ENCODE measurements at regions not wholly inside any gene's neighbourhood (a gene's known extent, or its start where the extent isn't known, plus 50 kb on each side); places are given as distances from the start of the nearest gene placed in this dataset.

DNA sequence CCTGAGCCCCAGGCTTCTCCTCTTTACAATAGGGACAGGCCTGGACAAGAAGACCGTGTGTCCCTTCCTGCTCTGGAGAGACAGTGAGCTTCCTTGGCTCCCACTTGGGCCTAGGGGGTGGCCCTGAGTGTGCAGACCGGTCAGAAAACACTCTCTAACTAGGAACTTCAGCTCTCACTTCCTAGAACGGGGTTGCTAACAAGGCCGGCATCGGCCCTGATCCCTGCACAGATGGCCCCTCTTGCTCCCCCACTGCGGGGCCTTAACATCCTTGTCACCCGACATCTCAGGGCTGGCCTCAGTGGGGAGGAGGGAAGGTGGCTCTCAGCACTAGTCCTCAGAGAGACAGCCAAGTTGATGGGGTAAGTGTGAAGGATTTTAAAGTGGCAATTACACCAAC is 406.9 kb downstream of the CTTN start:
- Histone ChIP-seq H3K27ac (ENCODE audit: low read depth, low read length) (no peak overlapping the region), H3K9me3 (ENCODE audit: control insufficient read depth, insufficient read depth, low read length) (no peaks in the 10 kb centered on the region), H3K4me3 (ENCODE audit: low read depth, low read length) (no peak overlapping the region), H3K9ac (ENCODE audit: low read depth, low read length) (no peak overlapping the region), H3K36me3 (ENCODE audit: control insufficient read depth, insufficient read depth, low read length) (peaks cover 14% of the 10 kb centered on the region), H3K27me3 (ENCODE audit: control insufficient read depth, insufficient read depth, low read length) (no peaks in the 10 kb centered on the region), H3K4me1 (ENCODE audit: control insufficient read depth, insufficient read depth, low read length) (no peaks in the 10 kb centered on the region)

GRCh38 chr11:70805971-70806370 is 407.6 kb downstream of the CTTN start:
- no peak overlapping the region for H3K27ac ChIP-seq (ENCODE audit: low read depth, low read length)
- H3K27me3 ChIP-seq (ENCODE audit: control insufficient read depth, insufficient read depth, low read length), result no peaks in the 10 kb centered on the region
- no peaks in the 10 kb centered on the region for H3K9me3 ChIP-seq (ENCODE audit: control insufficient read depth, insufficient read depth, low read length)
- H3K4me3 ChIP-seq (ENCODE audit: low read depth, low read length), result no peak overlapping the region
- peaks cover 14% of the 10 kb centered on the region for H3K36me3 ChIP-seq (ENCODE audit: control insufficient read depth, insufficient read depth, low read length)
- H3K9ac ChIP-seq (ENCODE audit: low read depth, low read length), result no peak overlapping the region
- H3K4me1 ChIP-seq (ENCODE audit: control insufficient read depth, insufficient read depth, low read length), result no peaks in the 10 kb centered on the region

GRCh38 chr11:70806461-70807194 is 408.3 kb downstream of the CTTN start:
- Histone ChIP-seq H3K27me3 (ENCODE audit: control insufficient read depth, insufficient read depth, low read length) (no peaks in the 10 kb centered on the region), H3K4me1 (ENCODE audit: control insufficient read depth, insufficient read depth, low read length) (no peaks in the 10 kb centered on the region), H3K27ac (ENCODE audit: low read depth, low read length) (no peak overlapping the region), H3K9ac (ENCODE audit: low read depth, low read length) (no peak overlapping the region), H3K9me3 (ENCODE audit: control insufficient read depth, insufficient read depth, low read length) (no peaks in the 10 kb centered on the region), H3K36me3 (ENCODE audit: control insufficient read depth, insufficient read depth, low read length) (peaks cover 14% of the 10 kb centered on the region), H3K4me3 (ENCODE audit: low read depth, low read length) (no peak overlapping the region)

GRCh38 chr11:70807195-70807543 is 408.8 kb downstream of the CTTN start:
- Histone ChIP-seq H3K4me1 (ENCODE audit: control insufficient read depth, insufficient read depth, low read length) (no peaks in the 10 kb centered on the region), H3K27ac (ENCODE audit: low read depth, low read length) (no peak overlapping the region), H3K9me3 (ENCODE audit: control insufficient read depth, insufficient read depth, low read length) (no peaks in the 10 kb centered on the region), H3K27me3 (ENCODE audit: control insufficient read depth, insufficient read depth, low read length) (no peaks in the 10 kb centered on the region), H3K4me3 (ENCODE audit: low read depth, low read length) (no peak overlapping the region), H3K9ac (ENCODE audit: low read depth, low read length) (no peak overlapping the region), H3K36me3 (ENCODE audit: control insufficient read depth, insufficient read depth, low read length) (peaks cover 13% of the 10 kb centered on the region)

- Histone ChIP-seq H3K27me3 (ENCODE audit: control insufficient read depth, insufficient read depth, low read length) (no peaks in the 10 kb centered on the region), H3K36me3 (ENCODE audit: control insufficient read depth, insufficient read depth, low read length) (peaks cover 7% of the 10 kb centered on the region), H3K9ac (ENCODE audit: low read depth, low read length) (no peak overlapping the region), H3K4me1 (ENCODE audit: control insufficient read depth, insufficient read depth, low read length) (no peaks in the 10 kb centered on the region), H3K27ac (ENCODE audit: low read depth, low read length) (no peak overlapping the region), H3K4me3 (ENCODE audit: low read depth, low read length) (no peak overlapping the region), H3K9me3 (ENCODE audit: control insufficient read depth, insufficient read depth, low read length) (no peaks in the 10 kb centered on the region)
Observed at GRCh38 chr11:70808686-70809375, 410.5 kb downstream of the CTTN start.

DNA sequence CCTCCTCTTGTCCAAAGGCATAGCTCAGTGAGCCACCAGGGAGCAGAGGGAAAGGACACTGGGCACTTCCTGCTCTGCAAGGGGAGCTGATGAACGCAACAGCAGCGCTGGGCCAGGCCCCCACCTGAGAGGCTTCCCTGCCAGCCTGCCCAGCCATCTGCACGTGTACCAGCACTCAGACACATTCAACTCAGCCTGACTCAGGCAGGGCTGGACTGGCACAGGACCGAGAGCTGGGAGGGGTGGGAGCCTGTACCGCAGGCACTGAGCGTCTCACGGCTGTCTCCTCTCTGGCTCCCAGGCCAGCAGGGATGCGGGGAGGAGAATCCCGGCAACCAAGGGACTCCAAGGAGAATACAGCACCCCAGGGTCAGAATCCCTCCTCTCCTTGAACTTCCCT is 411.8 kb downstream of the CTTN start:
- Histone ChIP-seq H3K36me3 (ENCODE audit: control insufficient read depth, insufficient read depth, low read length) (peaks cover 3% of the 10 kb centered on the region), H3K27me3 (ENCODE audit: control insufficient read depth, insufficient read depth, low read length) (no peaks in the 10 kb centered on the region), H3K27ac (ENCODE audit: low read depth, low read length) (no peak overlapping the region), H3K4me1 (ENCODE audit: control insufficient read depth, insufficient read depth, low read length) (no peaks in the 10 kb centered on the region), H3K4me3 (ENCODE audit: low read depth, low read length) (no peak overlapping the region), H3K9ac (ENCODE audit: low read depth, low read length) (no peak overlapping the region), H3K9me3 (ENCODE audit: control insufficient read depth, insufficient read depth, low read length) (no peaks in the 10 kb centered on the region)

DNA sequence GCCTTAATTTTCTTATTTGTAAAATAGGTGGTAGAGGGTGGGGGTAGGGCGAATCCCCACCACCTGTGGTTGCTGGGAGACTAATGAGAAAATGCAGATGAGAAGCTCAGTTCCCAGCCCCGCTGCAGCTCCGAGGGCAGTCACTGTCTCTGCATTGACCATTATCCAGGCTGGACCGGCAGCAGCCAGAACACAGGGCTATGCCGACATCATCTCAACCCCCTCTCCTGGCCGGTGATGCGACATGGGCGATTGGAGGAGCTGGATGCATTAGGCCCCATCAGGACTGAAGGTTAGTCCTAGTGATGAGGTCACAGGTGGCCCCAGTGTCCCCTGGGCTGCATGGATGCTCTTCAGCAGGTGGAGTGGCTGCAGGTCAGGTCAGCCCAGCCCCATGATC is 412.4 kb downstream of the CTTN start:
- H3K27ac ChIP-seq (ENCODE audit: low read depth, low read length), result no peak overlapping the region
- H3K4me3 ChIP-seq (ENCODE audit: low read depth, low read length), result no peak overlapping the region
- H3K27me3 ChIP-seq (ENCODE audit: control insufficient read depth, insufficient read depth, low read length), result no peaks in the 10 kb centered on the region
- H3K36me3 ChIP-seq (ENCODE audit: control insufficient read depth, insufficient read depth, low read length), result peaks cover 3% of the 10 kb centered on the region
- H3K9me3 ChIP-seq (ENCODE audit: control insufficient read depth, insufficient read depth, low read length), result no peaks in the 10 kb centered on the region
- no peak overlapping the region for H3K9ac ChIP-seq (ENCODE audit: low read depth, low read length)
- H3K4me1 ChIP-seq (ENCODE audit: control insufficient read depth, insufficient read depth, low read length), result no peaks in the 10 kb centered on the region

DNA sequence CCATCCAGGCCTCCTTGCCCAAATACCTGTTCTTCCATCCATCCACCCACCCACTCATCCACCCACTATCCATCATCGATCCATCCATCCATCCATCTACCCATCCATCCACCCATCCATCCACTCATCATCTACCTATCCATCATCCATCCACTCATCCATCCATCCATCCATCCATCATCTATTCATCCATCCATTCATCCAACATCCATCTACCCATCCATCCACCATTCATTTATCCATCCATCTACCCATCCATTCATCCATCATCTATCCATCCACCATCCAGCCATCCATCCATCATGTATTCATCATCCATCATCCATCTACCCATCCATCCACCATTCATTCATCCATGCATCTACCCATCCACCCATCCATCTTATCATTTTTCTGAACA is 413.2 kb downstream of the CTTN start:
- no peak overlapping the region for H3K27ac ChIP-seq (ENCODE audit: low read depth, low read length)
- no peaks in the 10 kb centered on the region for H3K4me1 ChIP-seq (ENCODE audit: control insufficient read depth, insufficient read depth, low read length)
- no peak overlapping the region for H3K9ac ChIP-seq (ENCODE audit: low read depth, low read length)
- no peaks in the 10 kb centered on the region for H3K9me3 ChIP-seq (ENCODE audit: control insufficient read depth, insufficient read depth, low read length)
- peaks cover 3% of the 10 kb centered on the region for H3K36me3 ChIP-seq (ENCODE audit: control insufficient read depth, insufficient read depth, low read length)
- no peak overlapping the region for H3K4me3 ChIP-seq (ENCODE audit: low read depth, low read length)
- no peaks in the 10 kb centered on the region for H3K27me3 ChIP-seq (ENCODE audit: control insufficient read depth, insufficient read depth, low read length)

GRCh38 chr11:70811915-70812314 is 413.6 kb downstream of the CTTN start:
- Histone ChIP-seq H3K9me3 (ENCODE audit: control insufficient read depth, insufficient read depth, low read length) (no peaks in the 10 kb centered on the region), H3K4me3 (ENCODE audit: low read depth, low read length) (no peak overlapping the region), H3K36me3 (ENCODE audit: control insufficient read depth, insufficient read depth, low read length) (0 out of 2 replicates have a peak, but pooled peaks cover under 1% of the 10 kb centered on the region), H3K27me3 (ENCODE audit: control insufficient read depth, insufficient read depth, low read length) (no peaks in the 10 kb centered on the region), H3K4me1 (ENCODE audit: control insufficient read depth, insufficient read depth, low read length) (no peaks in the 10 kb centered on the region), H3K27ac (ENCODE audit: low read depth, low read length) (no peak overlapping the region), H3K9ac (ENCODE audit: low read depth, low read length) (no peak overlapping the region)

DNA sequence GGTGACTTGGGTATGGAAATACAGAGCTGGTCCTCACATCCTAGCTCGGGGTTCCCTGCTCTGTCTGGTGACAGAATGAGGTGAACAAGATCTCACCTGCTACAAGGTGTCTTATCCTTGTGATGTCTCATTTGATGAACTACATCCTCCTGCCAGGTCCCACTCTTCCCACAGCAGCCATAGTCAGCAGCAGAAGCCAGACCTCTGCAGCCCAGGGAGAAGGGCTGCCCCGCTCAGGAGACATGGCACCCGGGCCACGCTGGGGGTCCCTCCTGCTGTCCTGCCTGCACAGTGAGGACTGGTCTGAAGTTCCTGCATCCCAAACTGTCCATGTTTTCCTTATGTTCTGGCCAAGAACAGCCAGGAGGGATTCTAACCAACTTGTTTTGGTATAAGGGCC is 414.1 kb downstream of the CTTN start:
- Histone ChIP-seq H3K4me1 (ENCODE audit: control insufficient read depth, insufficient read depth, low read length) (no peaks in the 10 kb centered on the region), H3K9ac (ENCODE audit: low read depth, low read length) (no peak overlapping the region), H3K4me3 (ENCODE audit: low read depth, low read length) (no peak overlapping the region), H3K36me3 (ENCODE audit: control insufficient read depth, insufficient read depth, low read length) (no peaks in the 10 kb centered on the region), H3K27ac (ENCODE audit: low read depth, low read length) (no peak overlapping the region), H3K27me3 (ENCODE audit: control insufficient read depth, insufficient read depth, low read length) (no peaks in the 10 kb centered on the region), H3K9me3 (ENCODE audit: control insufficient read depth, insufficient read depth, low read length) (no peaks in the 10 kb centered on the region)

DNA sequence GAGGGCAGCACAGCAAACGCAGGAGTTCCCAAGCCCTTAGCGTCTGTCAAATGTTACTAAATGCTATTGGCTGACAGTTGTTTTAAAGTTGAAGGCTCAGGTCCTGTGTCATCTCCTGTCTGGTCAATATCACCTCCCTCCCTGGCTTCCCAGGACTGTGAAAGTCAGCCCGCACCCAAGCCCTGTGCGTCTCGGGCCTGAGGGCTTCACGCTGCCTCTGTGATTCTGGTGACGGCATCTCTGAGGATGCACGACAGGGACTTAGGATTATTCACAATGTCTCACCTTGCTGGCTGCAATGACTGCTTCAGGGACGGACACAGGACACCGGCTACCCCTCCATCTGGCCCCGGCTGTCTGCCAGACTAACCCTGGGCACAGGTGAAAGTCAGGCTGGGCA is 415.3 kb downstream of the CTTN start:
- no peak overlapping the region for H3K27ac ChIP-seq (ENCODE audit: low read depth, low read length)
- H3K9ac ChIP-seq (ENCODE audit: low read depth, low read length), result no peak overlapping the region
- no peaks in the 10 kb centered on the region for H3K27me3 ChIP-seq (ENCODE audit: control insufficient read depth, insufficient read depth, low read length)
- H3K4me1 ChIP-seq (ENCODE audit: control insufficient read depth, insufficient read depth, low read length), result no peaks in the 10 kb centered on the region
- no peaks in the 10 kb centered on the region for H3K36me3 ChIP-seq (ENCODE audit: control insufficient read depth, insufficient read depth, low read length)
- H3K4me3 ChIP-seq (ENCODE audit: low read depth, low read length), result no peak overlapping the region
- H3K9me3 ChIP-seq (ENCODE audit: control insufficient read depth, insufficient read depth, low read length), result no peaks in the 10 kb centered on the region
